AG04450 (cell line): ENCODE measurements at regions not wholly inside any gene's neighbourhood (a gene's known extent, or its start where the extent isn't known, plus 50 kb on each side); places are given as distances from the start of the nearest gene placed in this dataset.

Experiments used
- CTCF ChIA-PET: fragments of 300-600, 350-600 bp; formaldehyde crosslinking; extraction: SDS; loops from one replicate; lab custom pipeline; 2022; ENCODE audit warnings: antibody characterized with exemption, inconsistent platforms; lab: Charles Lee
- POLR2A ChIA-PET: fragments of 350-600 bp; formaldehyde crosslinking; extraction: SDS; loops from one replicate; lab custom pipeline; 2021; ENCODE audit warnings: antibody characterized with exemption, inconsistent platforms; lab: Yijun Ruan, JAX
- DNase-seq: peaks from one replicate; pipeline ENCODE4 v3.0.0-alpha.2; 2011; ENCODE audit warnings: low read depth, low spot score
- H3K27ac ChIP-seq: one replicate; pipeline ENCODE4 v1.5.1; 2012; ENCODE audit warnings: low read depth, low read length, control low read depth
- H3K27me3 ChIP-seq: one replicate; pipeline ENCODE4 v1.6.0; 2012; ENCODE audit warnings: low read length; ENCODE audit not compliant: control insufficient read depth, insufficient read depth
- H3K4me3 ChIP-seq: 2 replicates; pipeline ENCODE4 v1.5.1; 2011; ENCODE audit warnings: mild to moderate bottlenecking, low read depth, low read length, control low read depth
- H3K9me3 ChIP-seq: 2 replicates; pipeline ENCODE4 v1.5.1; 2012; ENCODE audit warnings: low read length; ENCODE audit not compliant: control insufficient read depth, insufficient read depth
- TF ChIP-seq, protein P1 (sequence below): IDR thresholded peaks from 2 replicates; pipeline ENCODE4 v1.5.1; 2011; ENCODE audit warnings: low read depth, low read length, control low read depth, inconsistent platforms

- TF ChIP-seq, protein P1, sequence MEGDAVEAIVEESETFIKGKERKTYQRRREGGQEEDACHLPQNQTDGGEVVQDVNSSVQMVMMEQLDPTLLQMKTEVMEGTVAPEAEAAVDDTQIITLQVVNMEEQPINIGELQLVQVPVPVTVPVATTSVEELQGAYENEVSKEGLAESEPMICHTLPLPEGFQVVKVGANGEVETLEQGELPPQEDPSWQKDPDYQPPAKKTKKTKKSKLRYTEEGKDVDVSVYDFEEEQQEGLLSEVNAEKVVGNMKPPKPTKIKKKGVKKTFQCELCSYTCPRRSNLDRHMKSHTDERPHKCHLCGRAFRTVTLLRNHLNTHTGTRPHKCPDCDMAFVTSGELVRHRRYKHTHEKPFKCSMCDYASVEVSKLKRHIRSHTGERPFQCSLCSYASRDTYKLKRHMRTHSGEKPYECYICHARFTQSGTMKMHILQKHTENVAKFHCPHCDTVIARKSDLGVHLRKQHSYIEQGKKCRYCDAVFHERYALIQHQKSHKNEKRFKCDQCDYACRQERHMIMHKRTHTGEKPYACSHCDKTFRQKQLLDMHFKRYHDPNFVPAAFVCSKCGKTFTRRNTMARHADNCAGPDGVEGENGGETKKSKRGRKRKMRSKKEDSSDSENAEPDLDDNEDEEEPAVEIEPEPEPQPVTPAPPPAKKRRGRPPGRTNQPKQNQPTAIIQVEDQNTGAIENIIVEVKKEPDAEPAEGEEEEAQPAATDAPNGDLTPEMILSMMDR, result no peak
- DNase-seq, result no peak
- Histone ChIP-seq H3K27ac (no peak overlapping the region), H3K4me3 (no peak overlapping the region), H3K27me3 (no peaks in the 10 kb centered on the region), H3K9me3 (peaks cover 3% of the 10 kb centered on the region; the same call in 1 of the 2 replicates)
- POLR2A ChIA-PET, result no interaction called here
- CTCF ChIA-PET, result no interaction called here
Measured at GRCh38 chr6:157772820-157773219, 50.2 kb upstream of the SNX9 start.
